C4-2B (cell line): ENCODE measurements at regions not wholly inside any gene's neighbourhood (a gene's known extent, or its start where the extent isn't known, plus 50 kb on each side); places are given as distances from the start of the nearest gene placed in this dataset.

Source experiments
- CTCF ChIP-seq: fragments of 450-650 bp; conservative IDR thresholded peaks from 2 replicates; pipeline ENCODE4 v1.5.1; 2017; ENCODE audit warnings: mild to moderate bottlenecking
- ZFX ChIP-seq: fragments of 450-650 bp; IDR thresholded peaks from 2 replicates; pipeline ENCODE4 v1.6.1; 2017

GRCh38 chr6:68192988-68193387 lies 442.1 kb upstream of the ADGRB3 start:
- TF ChIP-seq CTCF (no peak), ZFX (no peak)
